ENCODE measurements at regions not wholly inside any gene's neighbourhood (a gene's known extent, or its start where the extent isn't known, plus 50 kb on each side); places are given as distances from the start of the nearest gene placed in this dataset.

- H3K9me3 Mint-ChIP-seq (ENCODE audit: unreplicated experiment), result no peaks in the 10 kb centered on the region
- ChIA-PET POLR2A (no interaction called here), CTCF (no interaction called here)
- no peaks in the 10 kb centered on the region for H3K36me3 ChIP-seq (ENCODE audit: control insufficient read depth, insufficient read depth, low read length)
- no peak for DNase-seq
- no peaks in the 10 kb centered on the region for H3K9me3 ChIP-seq
- no peak overlapping the region for H3K27ac Mint-ChIP-seq (ENCODE audit: unreplicated experiment)
- intact Hi-C loops (cut with micrococcal nuclease; ENCODE audit: unreplicated experiment), result no loop called here
- peaks cover 8% of the 10 kb centered on the region for H3K27me3 Mint-ChIP-seq (ENCODE audit: insufficient read depth, unreplicated experiment)
- TF ChIP-seq, protein P1, sequence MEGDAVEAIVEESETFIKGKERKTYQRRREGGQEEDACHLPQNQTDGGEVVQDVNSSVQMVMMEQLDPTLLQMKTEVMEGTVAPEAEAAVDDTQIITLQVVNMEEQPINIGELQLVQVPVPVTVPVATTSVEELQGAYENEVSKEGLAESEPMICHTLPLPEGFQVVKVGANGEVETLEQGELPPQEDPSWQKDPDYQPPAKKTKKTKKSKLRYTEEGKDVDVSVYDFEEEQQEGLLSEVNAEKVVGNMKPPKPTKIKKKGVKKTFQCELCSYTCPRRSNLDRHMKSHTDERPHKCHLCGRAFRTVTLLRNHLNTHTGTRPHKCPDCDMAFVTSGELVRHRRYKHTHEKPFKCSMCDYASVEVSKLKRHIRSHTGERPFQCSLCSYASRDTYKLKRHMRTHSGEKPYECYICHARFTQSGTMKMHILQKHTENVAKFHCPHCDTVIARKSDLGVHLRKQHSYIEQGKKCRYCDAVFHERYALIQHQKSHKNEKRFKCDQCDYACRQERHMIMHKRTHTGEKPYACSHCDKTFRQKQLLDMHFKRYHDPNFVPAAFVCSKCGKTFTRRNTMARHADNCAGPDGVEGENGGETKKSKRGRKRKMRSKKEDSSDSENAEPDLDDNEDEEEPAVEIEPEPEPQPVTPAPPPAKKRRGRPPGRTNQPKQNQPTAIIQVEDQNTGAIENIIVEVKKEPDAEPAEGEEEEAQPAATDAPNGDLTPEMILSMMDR (IDR thresholded peaks at IDR 0.05; ENCODE audit: insufficient read depth in 1 of 2, low read depth in 1 of 2, low read length in 1 of 2, severe bottlenecking in 1 of 2, unreplicated experiment in 1 of 2), result no peak
- no peak overlapping the region for H3K4me3 ChIP-seq (ENCODE audit: low read depth, low read length)
- BruUV-seq (replicated peaks), result no TSS peak
- H3K27me3 ChIP-seq (replicated peaks; ENCODE audit: control insufficient read depth, insufficient read depth, low read length), result no peaks in the 10 kb centered on the region
- no peaks in the 10 kb centered on the region for H3K4me1 Mint-ChIP-seq (ENCODE audit: low read depth, unreplicated experiment)
- H3K36me3 Mint-ChIP-seq (ENCODE audit: insufficient read depth, unreplicated experiment), result no peaks in the 10 kb centered on the region
- no peaks in the 10 kb centered on the region for H3K4me1 ChIP-seq
- H3K4me3 Mint-ChIP-seq (ENCODE audit: unreplicated experiment), result no peak overlapping the region
These were observed 191.1 kb downstream of the KLF13 start for GRCh38 chr15:31517711-31518110.

DNA sequence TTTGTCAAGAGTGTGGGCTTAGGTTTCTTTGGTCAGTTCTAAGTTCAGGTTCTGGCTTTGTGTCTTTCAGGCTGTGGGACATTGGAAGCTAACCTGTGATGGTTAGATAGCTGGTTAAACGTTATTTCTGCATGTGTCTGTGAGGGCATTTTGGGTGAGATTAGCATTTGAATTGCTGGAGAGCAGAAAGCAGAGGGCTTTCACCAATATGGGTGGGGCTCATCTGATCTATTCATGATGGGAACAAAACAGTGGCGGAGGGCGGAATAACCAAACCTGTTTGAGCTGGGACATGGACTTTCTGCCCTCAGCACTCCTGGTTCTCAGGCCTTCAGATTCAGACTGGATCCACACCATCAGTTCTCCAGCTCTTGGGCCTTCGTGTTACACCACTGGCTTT lies 195.4 kb downstream of the KLF13 start:
- no TSS peak for BruUV-seq (replicated peaks)
- Mint-ChIP-seq H3K27ac (ENCODE audit: unreplicated experiment) (no peak overlapping the region), H3K4me1 (ENCODE audit: low read depth, unreplicated experiment) (no peaks in the 10 kb centered on the region), H3K9me3 (ENCODE audit: unreplicated experiment) (no peaks in the 10 kb centered on the region), H3K36me3 (ENCODE audit: insufficient read depth, unreplicated experiment) (no peaks in the 10 kb centered on the region), H3K4me3 (ENCODE audit: unreplicated experiment) (no peak overlapping the region), H3K27me3 (ENCODE audit: insufficient read depth, unreplicated experiment) (peaks cover 12% of the 10 kb centered on the region)
- no peaks in the 10 kb centered on the region for H3K9me3 ChIP-seq
- no peak for DNase-seq
- no peak overlapping the region for H3K4me3 ChIP-seq (ENCODE audit: low read depth, low read length)
- CTCF ChIA-PET, result no interaction called here
- TF ChIP-seq, protein P1 (IDR thresholded peaks at IDR 0.05; ENCODE audit: insufficient read depth in 1 of 2, low read depth in 1 of 2, low read length in 1 of 2, severe bottlenecking in 1 of 2, unreplicated experiment in 1 of 2), result no peak
- no peaks in the 10 kb centered on the region for H3K36me3 ChIP-seq (ENCODE audit: control insufficient read depth, insufficient read depth, low read length)
- no peaks in the 10 kb centered on the region; the same call in 1 of the 2 replicates for H3K27me3 ChIP-seq (replicated peaks; ENCODE audit: control insufficient read depth, insufficient read depth, low read length)
- POLR2A ChIA-PET, result interaction anchor here (0.7 kb wide), 1 partner anchor 8 kb away, joined by 3 read pairs; no protein-coding TSS in a partner anchor
- H3K4me1 ChIP-seq, result no peaks in the 10 kb centered on the region
- intact Hi-C loops (cut with micrococcal nuclease; ENCODE audit: unreplicated experiment), result no loop called here

DNA sequence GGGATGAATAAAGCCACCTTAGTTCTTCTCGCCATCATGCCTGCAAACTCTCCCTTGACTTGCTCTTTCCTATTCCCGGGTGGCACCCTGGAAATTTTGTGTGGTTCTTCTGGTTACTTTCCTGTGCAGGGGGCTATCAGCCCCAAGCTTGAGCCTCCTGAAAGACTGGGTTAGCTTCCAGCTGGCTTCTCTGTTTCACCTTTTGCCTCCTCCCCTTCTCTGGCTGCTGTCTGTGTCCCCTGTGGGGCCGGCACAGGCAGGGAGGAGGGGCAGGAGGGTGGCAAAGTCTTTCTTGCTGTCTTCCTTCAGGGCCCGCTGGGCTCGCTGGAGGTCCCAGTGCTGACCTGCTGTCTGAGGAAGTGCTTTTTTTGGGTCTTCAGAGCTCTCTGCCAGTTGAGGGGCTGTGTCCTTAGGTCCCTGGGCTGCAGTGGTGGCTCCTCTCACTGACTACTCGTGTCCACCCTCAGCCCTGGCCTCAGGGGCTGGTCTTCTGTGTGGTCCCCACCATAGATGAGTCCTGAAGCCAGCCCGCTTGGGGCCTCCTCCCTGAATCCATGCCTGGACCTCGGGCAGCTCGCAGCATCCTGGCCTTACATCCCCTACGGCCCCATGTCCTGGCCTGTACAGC lies 196.5 kb downstream of the KLF13 start:
- intact Hi-C loops (cut with micrococcal nuclease; ENCODE audit: unreplicated experiment), result no loop called here
- no peaks in the 10 kb centered on the region for H3K4me1 ChIP-seq
- no peak overlapping the region for H3K27ac Mint-ChIP-seq (ENCODE audit: unreplicated experiment)
- POLR2A ChIA-PET, result no interaction called here
- H3K36me3 Mint-ChIP-seq (ENCODE audit: insufficient read depth, unreplicated experiment), result no peaks in the 10 kb centered on the region
- H3K36me3 ChIP-seq (ENCODE audit: control insufficient read depth, insufficient read depth, low read length), result no peaks in the 10 kb centered on the region
- TF ChIP-seq, protein P1 (IDR thresholded peaks at IDR 0.05; ENCODE audit: insufficient read depth in 1 of 2, low read depth in 1 of 2, low read length in 1 of 2, severe bottlenecking in 1 of 2, unreplicated experiment in 1 of 2), result no peak
- no peaks in the 10 kb centered on the region for H3K9me3 Mint-ChIP-seq (ENCODE audit: unreplicated experiment)
- no TSS peak for BruUV-seq (replicated peaks)
- H3K4me1 Mint-ChIP-seq (ENCODE audit: low read depth, unreplicated experiment), result no peaks in the 10 kb centered on the region
- no peaks in the 10 kb centered on the region; the same call in 1 of the 2 replicates for H3K27me3 ChIP-seq (replicated peaks; ENCODE audit: control insufficient read depth, insufficient read depth, low read length)
- CTCF ChIA-PET, result no interaction called here
- no peak for DNase-seq
- H3K4me3 Mint-ChIP-seq (ENCODE audit: unreplicated experiment), result no peak overlapping the region
- H3K4me3 ChIP-seq (ENCODE audit: low read depth, low read length), result no peak overlapping the region
- no peaks in the 10 kb centered on the region for H3K9me3 ChIP-seq
- H3K27me3 Mint-ChIP-seq (ENCODE audit: insufficient read depth, unreplicated experiment), result peaks cover 19% of the 10 kb centered on the region
